ENCODE measurements at regions not wholly inside any gene's neighbourhood (a gene's known extent, or its start where the extent isn't known, plus 50 kb on each side); places are given as distances from the start of the nearest gene placed in this dataset.

DNA sequence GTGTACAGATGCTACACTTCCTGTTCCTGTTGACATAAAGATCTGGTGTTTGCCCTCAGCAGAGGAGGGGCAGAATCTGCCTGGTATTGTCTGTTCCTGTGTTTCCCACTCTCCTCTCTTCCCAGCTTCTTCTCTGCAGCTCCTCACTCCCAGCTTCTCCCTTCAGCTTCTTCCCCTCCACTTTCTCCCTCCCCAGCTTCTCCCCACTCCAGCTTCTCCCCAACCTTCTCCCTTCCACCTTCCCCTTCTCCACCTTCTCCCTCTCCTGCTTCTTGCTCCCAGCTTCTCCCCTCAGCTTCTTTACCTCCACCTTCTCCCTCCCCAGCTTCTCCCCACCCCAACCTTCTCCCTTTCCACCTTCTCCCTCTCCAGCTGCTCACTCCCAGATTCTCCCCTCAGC is 148.9 kb upstream of the IRX2 start:
- TF ChIP-seq CTCF (conservative IDR thresholded peaks at IDR 0.05; ENCODE audit: low read length) (no peak), EZH2phosphoT487 (IDR thresholded peaks at IDR 0.05; ENCODE audit: borderline replicate concordance) (no peak)

All from Loucy (cell line).